HEK293 (cell line): ENCODE measurements at regions not wholly inside any gene's neighbourhood (a gene's known extent, or its start where the extent isn't known, plus 50 kb on each side); places are given as distances from the start of the nearest gene placed in this dataset.

ENCODE experiments used
- REPIN1 ChIP-seq: fragments of 450-650 bp; formaldehyde crosslinking; IDR thresholded peaks from 2 replicates; pipeline ENCODE4 v1.5.1; 2017; ENCODE audit warnings: missing biosample characterization, missing genetic modification characterization, low read depth
- ZNF2 ChIP-seq: fragments of 450-650 bp; formaldehyde crosslinking; IDR thresholded peaks from 2 replicates; pipeline ENCODE4 v1.5.1; 2016; ENCODE audit warnings: missing biosample characterization, missing genetic modification characterization
- ZNF510 ChIP-seq: fragments of 450-650 bp; formaldehyde crosslinking; IDR thresholded peaks from 2 replicates; pipeline ENCODE4 v1.5.1; 2018; ENCODE audit warnings: mild to moderate bottlenecking, missing genetic modification characterization, missing biosample characterization; ENCODE audit not compliant: insufficient replicate concordance
- ZNF660 ChIP-seq: fragments of 450-650 bp; IDR thresholded peaks from 2 replicates; pipeline ENCODE4 v1.5.1; 2018; ENCODE audit warnings: missing biosample characterization, mild to moderate bottlenecking, missing genetic modification characterization
- TF ChIP-seq, protein P1 (sequence below): fragments of 450-650 bp; formaldehyde crosslinking; IDR thresholded peaks from 2 replicates; pipeline ENCODE4 v1.5.1; 2016; ENCODE audit warnings: missing biosample characterization, missing genetic modification characterization, low read depth

- no peak for TF ChIP-seq ZNF660
- TF ChIP-seq, protein P1, sequence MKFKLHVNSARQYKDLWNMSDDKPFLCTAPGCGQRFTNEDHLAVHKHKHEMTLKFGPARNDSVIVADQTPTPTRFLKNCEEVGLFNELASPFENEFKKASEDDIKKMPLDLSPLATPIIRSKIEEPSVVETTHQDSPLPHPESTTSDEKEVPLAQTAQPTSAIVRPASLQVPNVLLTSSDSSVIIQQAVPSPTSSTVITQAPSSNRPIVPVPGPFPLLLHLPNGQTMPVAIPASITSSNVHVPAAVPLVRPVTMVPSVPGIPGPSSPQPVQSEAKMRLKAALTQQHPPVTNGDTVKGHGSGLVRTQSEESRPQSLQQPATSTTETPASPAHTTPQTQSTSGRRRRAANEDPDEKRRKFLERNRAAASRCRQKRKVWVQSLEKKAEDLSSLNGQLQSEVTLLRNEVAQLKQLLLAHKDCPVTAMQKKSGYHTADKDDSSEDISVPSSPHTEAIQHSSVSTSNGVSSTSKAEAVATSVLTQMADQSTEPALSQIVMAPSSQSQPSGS, result no peak
- no peak for TF ChIP-seq REPIN1
- no peak for TF ChIP-seq ZNF510
- no peak for TF ChIP-seq ZNF2 (tag by site-specific recombination)
Observed at GRCh38 chr2:48817355-48817754, 61.8 kb upstream of the LHCGR start.
